GM19351 (cell line): ENCODE measurements at regions not wholly inside any gene's neighbourhood (a gene's known extent, or its start where the extent isn't known, plus 50 kb on each side); places are given as distances from the start of the nearest gene placed in this dataset.
"Not testable (repeated sequence)": the region's sequence is repeated elsewhere in the genome, so short reads cannot be mapped to it uniquely, and the experiment has no call there.

Experiments
- ATAC-seq: cut with Tn5 transposase; IDR thresholded peaks from one replicate; pipeline ENCODE4 v1.9.1; 2021; ENCODE audit warnings: mild to moderate bottlenecking, moderate library complexity; ENCODE audit not compliant: unreplicated experiment

DNA sequence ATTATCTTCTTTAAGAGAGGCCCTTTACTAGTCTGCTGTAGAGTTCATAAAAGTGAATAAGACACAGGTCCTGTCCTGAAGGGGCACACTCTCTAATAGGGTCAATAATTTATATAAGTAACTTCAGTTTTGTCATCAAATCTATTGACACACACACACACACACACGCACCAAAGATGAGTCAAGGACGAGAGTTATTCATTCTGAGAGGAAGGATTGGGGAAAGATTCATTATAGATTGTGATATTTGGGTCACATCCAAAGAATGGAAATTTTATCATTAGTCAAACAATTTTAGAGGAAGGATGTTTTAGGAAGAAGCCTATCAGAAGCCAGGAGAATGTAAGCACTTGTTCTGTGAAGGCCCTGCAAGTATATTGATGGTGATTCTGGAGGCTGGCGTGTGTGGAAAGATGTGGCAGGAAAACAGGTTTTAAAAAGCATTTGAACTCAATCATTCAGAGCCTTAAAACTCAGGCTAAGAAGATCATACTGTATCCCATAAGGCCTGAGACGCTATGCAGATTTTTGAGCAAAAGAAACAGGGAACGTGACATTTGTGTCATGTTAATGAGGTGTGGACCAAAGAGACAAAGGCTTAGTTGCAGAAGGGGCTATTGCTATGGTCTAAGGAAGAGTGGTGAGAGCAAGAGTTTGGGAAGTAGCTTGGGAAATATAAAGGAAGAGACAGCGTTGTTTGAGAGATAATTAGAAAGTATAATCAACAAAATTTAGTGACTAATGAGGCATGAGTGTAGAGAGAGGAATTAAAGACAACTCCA, 161.4 kb upstream of the PREP start:
- no peak for ATAC-seq

- no peak for ATAC-seq
Measured at GRCh38 chr6:105562027-105562426, 159.1 kb upstream of the PREP start.

GRCh38 chr6:105561486-105561885, 158.6 kb upstream of the PREP start:
- no peak for ATAC-seq

DNA sequence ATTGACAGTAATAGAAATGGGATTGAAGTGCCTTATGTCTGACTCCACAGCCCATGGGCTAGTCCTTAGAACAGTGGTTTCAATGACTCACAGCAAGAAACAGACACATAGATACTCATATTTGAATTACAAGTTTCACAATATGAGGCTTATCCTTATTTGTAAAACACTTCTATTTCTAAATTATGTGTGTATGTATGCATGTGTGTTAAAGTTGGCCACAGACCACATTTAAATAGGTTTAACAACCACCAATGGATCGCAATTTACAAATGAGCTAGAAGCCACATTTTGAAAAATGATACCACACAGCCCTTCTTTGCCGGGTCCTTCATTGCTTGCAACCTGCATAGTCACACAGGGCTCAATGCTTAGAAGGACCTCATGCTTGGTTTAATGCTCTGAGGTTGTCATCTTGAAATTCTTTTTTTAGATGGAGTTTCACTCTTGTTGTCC, 157.8 kb upstream of the PREP start:
- ATAC-seq = peak; percentile 96

GRCh38 chr6:105557291-105557690, 154.4 kb upstream of the PREP start:
- no peak for ATAC-seq

GRCh38 chr6:105553171-105553570, 150.3 kb upstream of the PREP start:
- ATAC-seq = no peak

- no peak for ATAC-seq
Measured at GRCh38 chr6:105550955-105551620, 148.2 kb upstream of the PREP start.

DNA sequence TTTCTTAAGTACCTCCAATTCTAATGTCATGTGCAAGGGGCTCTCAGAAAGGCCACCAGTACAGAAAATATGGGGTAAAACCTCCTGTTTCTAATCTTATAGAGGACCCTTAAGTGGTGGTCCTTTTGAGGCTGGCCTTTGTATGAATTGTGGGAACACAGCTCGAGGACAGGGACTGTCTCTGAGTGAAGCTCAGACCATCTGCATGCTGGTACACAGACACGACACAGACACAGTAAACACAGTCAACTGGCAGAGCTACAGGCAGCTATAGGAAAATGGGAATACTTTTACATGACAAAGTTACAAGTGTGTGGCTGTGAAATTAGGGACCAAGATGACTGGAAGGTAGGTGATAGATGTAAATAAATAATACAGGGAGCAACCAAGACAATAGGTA, 143.9 kb upstream of the PREP start:
- no peak for ATAC-seq

- peak; percentile 59 for ATAC-seq
Measured at GRCh38 chr6:105545947-105546731, 143.3 kb upstream of the PREP start.

GRCh38 chr6:105545228-105545920, 142.5 kb upstream of the PREP start:
- no peak for ATAC-seq

DNA sequence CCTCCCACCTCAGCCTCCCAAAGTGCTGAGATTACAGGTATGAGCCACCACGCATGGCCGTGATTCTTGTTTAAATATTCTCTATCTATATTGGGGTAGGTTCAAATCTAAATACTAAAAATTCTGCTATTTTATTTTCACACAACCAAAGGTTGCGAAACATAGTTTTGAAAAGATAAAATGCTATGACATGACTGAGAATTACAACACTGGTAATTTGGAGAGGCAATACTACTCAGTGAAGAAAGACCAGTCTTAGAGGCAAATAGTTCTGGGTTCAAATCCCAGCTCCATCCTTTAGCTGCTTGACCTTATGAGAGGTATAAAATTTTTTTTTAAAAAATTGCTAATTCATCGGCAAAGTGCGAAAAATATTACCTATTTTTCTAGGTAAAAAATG, 137.0 kb upstream of the PREP start:
- ATAC-seq = no peak

DNA sequence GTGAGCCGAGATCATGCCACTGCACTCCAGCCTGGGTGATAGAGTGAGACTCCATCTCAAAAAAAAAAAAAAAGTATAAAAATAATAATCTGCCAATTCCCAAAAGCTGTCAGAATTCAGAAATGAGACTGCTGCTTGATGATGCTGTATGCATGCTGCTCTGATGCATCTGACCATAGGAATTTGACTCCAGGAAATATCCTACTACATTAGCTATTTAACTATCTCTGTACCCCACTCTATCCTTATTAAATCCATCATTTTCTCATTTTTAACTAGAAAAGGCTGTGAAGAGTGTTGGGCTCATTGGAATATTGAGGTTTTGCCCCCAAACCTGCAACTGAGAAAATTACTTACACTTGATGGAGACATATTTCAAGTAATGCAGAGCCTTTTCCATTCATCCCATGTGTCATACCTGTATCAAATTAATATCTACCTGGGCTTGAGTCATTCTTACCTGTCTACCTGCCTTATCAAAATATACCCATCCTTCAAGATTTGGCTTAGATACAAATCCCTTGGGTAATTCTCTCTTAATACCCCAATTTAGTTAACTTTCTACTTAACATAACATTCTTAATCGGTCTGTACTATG, 135.2 kb upstream of the PREP start:
- ATAC-seq = no peak

DNA sequence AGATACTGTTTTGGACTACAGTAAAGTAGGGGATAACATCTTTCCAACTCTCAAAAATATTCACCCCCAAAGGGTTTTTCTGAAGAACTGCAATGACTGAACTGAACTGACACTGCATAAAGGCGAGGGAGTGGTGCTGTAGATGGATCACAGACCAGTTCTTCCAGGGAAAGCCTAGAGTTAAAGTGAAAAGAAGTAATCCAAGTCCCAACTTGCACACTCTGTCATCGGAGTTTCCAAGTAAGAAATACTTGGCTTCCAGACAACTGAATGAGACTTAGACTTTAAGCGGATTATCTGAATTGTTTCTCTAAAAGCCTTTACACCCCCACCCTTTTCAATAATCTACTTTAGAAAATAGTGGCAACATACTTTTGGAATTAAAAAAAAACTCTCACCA, 134.1 kb upstream of the PREP start:
- no peak for ATAC-seq

- no peak for ATAC-seq
Measured at GRCh38 chr6:105533301-105533700, 130.4 kb upstream of the PREP start.

DNA sequence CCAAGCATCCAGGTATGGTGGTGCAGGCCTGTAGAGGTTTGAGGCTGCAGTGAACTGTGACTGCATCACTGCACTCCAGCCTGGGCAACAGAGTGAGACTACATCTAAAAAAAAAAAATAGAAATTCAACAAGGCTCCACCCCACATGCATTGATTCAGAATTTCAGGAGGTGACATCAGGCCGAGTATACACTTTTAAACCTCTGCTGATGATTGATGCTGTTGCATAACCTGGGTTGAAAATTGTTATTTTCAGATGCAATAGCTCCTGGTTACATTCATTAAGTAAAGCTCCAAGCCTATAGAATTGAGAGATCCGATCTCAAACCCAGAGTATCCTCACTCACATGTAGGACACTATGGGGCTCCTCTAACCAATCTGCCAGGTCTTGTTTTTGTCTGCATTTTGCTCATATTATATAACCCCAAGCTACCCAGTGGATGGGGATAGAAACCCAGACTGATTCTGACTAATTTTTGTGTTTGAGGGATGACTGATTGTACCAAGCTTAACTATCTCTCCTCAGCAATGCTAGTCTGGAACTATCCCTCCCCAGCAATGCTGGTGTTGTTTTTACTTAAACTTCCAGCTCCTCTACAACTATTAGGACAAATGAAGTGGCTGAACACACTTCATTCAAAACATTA, 123.5 kb upstream of the PREP start:
- ATAC-seq = no peak

GRCh38 chr6:105522626-105523322, 119.9 kb upstream of the PREP start:
- ATAC-seq = no peak

- ATAC-seq = no peak
Measured at GRCh38 chr6:105519954-105520353, 117.1 kb upstream of the PREP start.

- ATAC-seq = not testable (repeated sequence)
Measured at GRCh38 chr6:105518993-105519392, 116.1 kb upstream of the PREP start.

GRCh38 chr6:105515054-105515453, 112.2 kb upstream of the PREP start:
- ATAC-seq = no peak

DNA sequence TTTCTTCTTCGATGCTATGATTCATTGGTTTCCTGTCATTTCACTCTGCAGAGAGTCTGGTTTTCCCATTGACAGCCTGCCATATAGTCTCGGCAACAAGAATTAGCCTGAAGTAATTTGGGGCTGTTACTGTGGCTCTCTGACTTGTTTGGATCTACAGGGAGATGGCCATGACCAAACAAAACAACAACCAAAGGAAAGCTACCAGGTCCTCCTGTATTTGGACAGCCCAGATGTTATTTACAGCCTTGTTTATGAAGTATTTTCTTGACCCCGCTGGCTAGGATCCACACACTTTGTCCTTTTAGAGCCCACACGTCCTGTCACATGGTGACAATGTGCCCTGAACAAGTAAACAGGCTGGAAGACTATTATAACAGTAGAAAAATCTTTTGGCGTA, 111.4 kb upstream of the PREP start:
- ATAC-seq = no peak
